ENCODE measurements at regions not wholly inside any gene's neighbourhood (a gene's known extent, or its start where the extent isn't known, plus 50 kb on each side); places are given as distances from the start of the nearest gene placed in this dataset.

- no peak for DNase-seq (ENCODE audit: low read depth)
Observed at GRCh38 chr13:78012046-78012445, 93.4 kb upstream of the EDNRB start.

DNA sequence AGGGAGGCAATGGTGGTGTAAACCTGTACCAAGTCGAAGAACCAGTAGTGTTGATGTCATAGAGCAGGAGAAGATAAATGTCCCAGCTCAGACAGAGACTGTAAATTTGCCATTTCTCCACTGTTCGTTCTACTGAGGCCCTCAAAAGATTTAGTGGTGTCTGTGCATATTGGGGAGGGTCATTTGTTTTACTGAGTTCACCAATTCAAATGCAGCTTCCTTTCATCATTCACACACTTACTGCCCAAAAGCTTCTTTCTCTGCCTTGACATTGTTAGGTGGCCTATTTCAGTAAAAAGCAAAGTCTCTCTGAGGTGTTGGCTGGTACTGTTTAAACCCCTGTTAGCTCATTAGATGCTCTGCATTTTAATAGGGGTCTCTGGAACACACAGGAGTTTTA is 86.2 kb upstream of the EDNRB start:
- DNase-seq (ENCODE audit: low read depth): no peak

DNA sequence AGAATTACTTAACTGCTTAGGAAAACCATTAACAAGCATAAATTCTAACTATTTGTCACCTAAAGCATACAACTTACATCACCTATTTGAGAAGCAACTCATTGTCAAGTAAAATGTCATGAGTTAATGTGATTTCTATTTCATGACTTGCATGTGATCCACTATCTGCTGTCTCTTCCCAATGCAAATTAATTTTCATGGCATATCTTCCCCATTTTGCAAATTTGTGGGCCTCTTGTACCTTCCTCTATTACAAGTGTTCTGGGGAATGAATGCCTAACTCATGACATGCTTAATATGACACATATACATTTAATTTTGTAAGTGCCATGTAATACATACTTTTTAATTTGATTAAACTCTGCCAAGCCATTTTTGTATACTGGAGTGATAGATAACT is 81.1 kb upstream of the EDNRB start:
- DNase-seq (ENCODE audit: low read depth): no peak

DNA sequence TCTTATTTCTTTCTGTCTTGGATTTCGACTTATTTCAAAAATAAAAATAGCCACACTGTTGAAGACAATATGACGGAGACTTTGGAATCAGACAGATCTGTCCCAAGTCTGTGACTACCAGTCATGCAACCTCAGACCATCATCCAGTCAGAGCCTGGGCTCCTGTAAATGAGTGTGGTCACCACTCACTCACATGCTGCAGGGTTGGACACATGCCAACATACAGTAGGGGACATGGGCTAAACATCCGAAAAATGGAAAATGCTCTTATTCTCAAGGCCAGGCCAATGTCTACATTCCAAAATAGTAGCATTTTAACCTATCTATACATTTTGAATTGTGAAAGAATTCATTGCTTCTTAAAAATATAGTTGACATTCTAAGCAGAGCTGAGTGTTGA is 75.5 kb upstream of the EDNRB start:
- DNase-seq (ENCODE audit: low read depth): no peak

DNA sequence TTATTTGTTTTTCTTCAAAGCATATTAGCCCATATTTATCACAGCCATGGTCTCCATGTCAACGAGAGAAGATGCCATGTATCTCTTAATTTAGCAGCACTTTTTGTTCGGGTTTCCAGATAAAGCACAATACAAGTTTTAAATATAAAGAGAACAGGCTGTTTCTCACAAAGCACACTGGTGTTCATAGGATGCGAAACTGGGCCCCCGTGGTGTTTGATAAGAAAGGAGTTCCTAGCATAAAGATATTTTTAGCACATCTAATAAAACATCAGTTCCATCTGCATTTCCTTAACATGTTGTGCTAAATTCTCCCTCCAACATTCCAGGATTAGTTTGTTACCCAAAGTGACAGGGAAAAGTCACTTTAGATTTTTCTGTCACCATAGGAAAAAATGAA is 72.4 kb upstream of the EDNRB start:
- no peak for DNase-seq (ENCODE audit: low read depth)

DNA sequence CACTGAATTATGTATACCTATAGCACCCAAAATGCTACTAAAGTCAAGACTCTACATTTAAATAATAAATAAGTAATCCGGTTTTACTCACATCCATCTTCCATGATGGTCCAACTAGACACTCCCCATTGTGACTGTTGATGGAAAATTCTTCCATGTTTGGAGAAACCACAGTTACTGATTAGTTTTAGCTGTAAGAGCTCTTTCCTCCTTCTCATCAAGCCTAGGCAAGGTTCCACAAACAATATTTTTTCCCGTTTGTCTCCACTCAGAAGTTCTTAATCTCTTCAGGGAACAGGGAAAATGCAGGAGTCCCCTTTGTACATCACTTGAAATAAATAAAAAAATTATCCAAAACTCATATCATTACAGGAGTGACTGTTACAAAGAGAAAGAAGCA is 70.7 kb upstream of the EDNRB start:
- no peak for DNase-seq (ENCODE audit: low read depth)

GRCh38 chr13:77988355-77988754 is 69.7 kb upstream of the EDNRB start:
- no peak for DNase-seq (ENCODE audit: low read depth)

- DNase-seq (ENCODE audit: low read depth): no peak
Observed at GRCh38 chr13:77986713-77987112, 68.1 kb upstream of the EDNRB start.

- DNase-seq (ENCODE audit: low read depth): no peak
Observed at GRCh38 chr13:77985866-77986636, 67.4 kb upstream of the EDNRB start.

GRCh38 chr13:77981281-77981881 is 62.8 kb upstream of the EDNRB start:
- DNase-seq (ENCODE audit: low read depth): no peak

GRCh38 chr13:77980592-77980991 is 62.0 kb upstream of the EDNRB start:
- no peak for DNase-seq (ENCODE audit: low read depth)

DNA sequence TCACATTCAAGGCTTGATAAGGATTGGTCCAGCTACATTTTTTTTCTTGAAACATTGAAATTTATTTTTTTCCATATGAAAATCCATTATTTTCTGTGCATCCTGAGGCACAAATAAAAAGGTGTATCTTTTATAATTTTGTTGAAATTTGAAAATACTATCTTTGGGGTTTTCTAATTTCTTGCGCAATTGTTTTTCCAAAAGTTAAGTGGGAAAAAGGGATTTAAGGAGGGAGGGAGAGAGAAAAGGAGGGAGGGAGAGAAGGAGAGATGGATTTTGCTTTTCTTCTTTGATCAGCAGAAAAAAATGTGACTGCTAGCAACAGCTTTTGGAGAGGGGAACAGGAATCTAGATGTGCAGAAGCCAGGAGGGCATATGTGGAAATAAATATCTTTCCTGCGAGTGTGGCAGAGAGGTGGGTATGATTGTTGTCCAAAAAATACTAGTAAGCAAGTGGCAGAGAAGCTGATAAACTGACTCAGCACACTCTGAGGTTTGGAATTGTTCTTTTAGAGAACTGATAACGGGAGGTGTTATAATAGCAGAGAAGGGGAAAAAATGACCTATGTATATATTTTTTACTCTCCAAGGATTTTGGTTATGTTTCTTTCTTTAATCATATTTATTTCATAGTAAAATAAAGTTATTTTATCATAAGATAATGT is 61.2 kb upstream of the EDNRB start:
- no peak for DNase-seq (ENCODE audit: low read depth)

- no peak for DNase-seq (ENCODE audit: low read depth)
Observed at GRCh38 chr13:77975358-77976042, 56.9 kb upstream of the EDNRB start.

- DNase-seq (ENCODE audit: low read depth): no peak
Observed at GRCh38 chr13:77969299-77969698, 50.7 kb upstream of the EDNRB start.
